HG03095 (cell line): ENCODE measurements at regions not wholly inside any gene's neighbourhood (a gene's known extent, or its start where the extent isn't known, plus 50 kb on each side); places are given as distances from the start of the nearest gene placed in this dataset.

Source experiments
- ATAC-seq: cut with Tn5 transposase; IDR thresholded peaks from one replicate; pipeline ENCODE4 v1.9.1; 2021; ENCODE audit warnings: moderate library complexity; ENCODE audit not compliant: unreplicated experiment

- ATAC-seq: no peak
Observed at GRCh38 chr3:180330440-180330839, 271.5 kb upstream of the TTC14 start.

GRCh38 chr3:180332608-180333007 is 269.4 kb upstream of the TTC14 start:
- peak; percentile 48 for ATAC-seq

GRCh38 chr3:180335050-180335449 is 266.9 kb upstream of the TTC14 start:
- ATAC-seq: no peak

- no peak for ATAC-seq
Observed at GRCh38 chr3:180340395-180340794, 261.6 kb upstream of the TTC14 start.

GRCh38 chr3:180341516-180341915 is 260.4 kb upstream of the TTC14 start:
- no peak for ATAC-seq

GRCh38 chr3:180351601-180352000 is 250.4 kb upstream of the TTC14 start:
- no peak for ATAC-seq

- ATAC-seq: no peak
Observed at GRCh38 chr3:180352261-180352660, 249.7 kb upstream of the TTC14 start.

GRCh38 chr3:180354214-180354613 is 247.7 kb upstream of the TTC14 start:
- ATAC-seq: no peak

- ATAC-seq: no peak
Observed at GRCh38 chr3:180358179-180358578, 243.8 kb upstream of the TTC14 start.

- ATAC-seq: no peak
Observed at GRCh38 chr3:180359061-180359952, 242.7 kb upstream of the TTC14 start.

GRCh38 chr3:180359953-180360279 is 242.0 kb upstream of the TTC14 start:
- no peak for ATAC-seq

- ATAC-seq: no peak
Observed at GRCh38 chr3:180362081-180362480, 239.9 kb upstream of the TTC14 start.

- no peak for ATAC-seq
Observed at GRCh38 chr3:180375831-180376230, 226.1 kb upstream of the TTC14 start.

- ATAC-seq: no peak
Observed at GRCh38 chr3:180378496-180378895, 223.5 kb upstream of the TTC14 start.

GRCh38 chr3:180382638-180383180 is 219.3 kb upstream of the TTC14 start:
- ATAC-seq: no peak

- ATAC-seq: no peak
Observed at GRCh38 chr3:180383332-180384020, 218.5 kb upstream of the TTC14 start.

- no peak for ATAC-seq
Observed at GRCh38 chr3:180390313-180390712, 211.7 kb upstream of the TTC14 start.

GRCh38 chr3:180391001-180391400 is 211.0 kb upstream of the TTC14 start:
- ATAC-seq: no peak

- ATAC-seq: no peak
Observed at GRCh38 chr3:180401226-180401625, 200.7 kb upstream of the TTC14 start.

GRCh38 chr3:180402471-180403073 is 199.4 kb upstream of the TTC14 start:
- no peak for ATAC-seq

GRCh38 chr3:180403156-180403555 is 198.8 kb upstream of the TTC14 start:
- no peak for ATAC-seq

GRCh38 chr3:180408654-180409053 is 193.3 kb upstream of the TTC14 start:
- no peak for ATAC-seq
